H9 (cell line): ENCODE measurements at regions not wholly inside any gene's neighbourhood (a gene's known extent, or its start where the extent isn't known, plus 50 kb on each side); places are given as distances from the start of the nearest gene placed in this dataset.

Experiments
- DNase-seq: peaks from one replicate; pipeline ENCODE4 v3.0.0-alpha.2; 2017
- H2AFZ ChIP-seq: one replicate; pipeline ENCODE4 v1.6.1; 2013; ENCODE audit warnings: mild to moderate bottlenecking, low read length, control low read depth, moderate library complexity
- H2AK5ac ChIP-seq: 2 replicates; pipeline ENCODE4 v1.6.1; 2013; ENCODE audit warnings: low read length, control low read depth, mixed read lengths; ENCODE audit not compliant: insufficient read length
- H2BK120ac ChIP-seq: one replicate; pipeline ENCODE4 v1.6.1; 2013; ENCODE audit warnings: low read depth, mild to moderate bottlenecking, low read length, control low read depth, inconsistent platforms; ENCODE audit not compliant: poor library complexity, severe bottlenecking
- H2BK12ac ChIP-seq: 2 replicates; pipeline ENCODE4 v1.6.1; 2013; ENCODE audit warnings: low read length, control low read depth, mixed read lengths, low read depth; ENCODE audit not compliant: insufficient read length
- H2BK15ac ChIP-seq: 2 replicates; pipeline ENCODE4 v1.6.1; 2013; ENCODE audit warnings: low read depth, low read length, control low read depth
- H2BK20ac ChIP-seq: one replicate; pipeline ENCODE4 v1.6.1; 2013; ENCODE audit warnings: low read depth, mild to moderate bottlenecking, low read length, control low read depth, inconsistent platforms; ENCODE audit not compliant: poor library complexity, severe bottlenecking
- H2BK5ac ChIP-seq: 2 replicates; pipeline ENCODE4 v1.6.1; 2013; ENCODE audit warnings: low read length, control low read depth, mixed read lengths; ENCODE audit not compliant: insufficient read length
- H3K14ac ChIP-seq: 2 replicates; pipeline ENCODE4 v1.6.1; 2013; ENCODE audit warnings: low read length, control low read depth; ENCODE audit not compliant: insufficient read depth
- H3K18ac ChIP-seq: 2 replicates; pipeline ENCODE4 v1.6.1; 2013; ENCODE audit warnings: low read depth, mild to moderate bottlenecking, mixed read lengths, low read length, control low read depth; ENCODE audit not compliant: insufficient read length
- H3K23ac ChIP-seq: 2 replicates; pipeline ENCODE4 v1.6.1; 2013; ENCODE audit warnings: low read length, control low read depth, mixed read lengths, low read depth; ENCODE audit not compliant: insufficient read length
- H3K23me2 ChIP-seq: 2 replicates; pipeline ENCODE4 v1.6.1; 2013; ENCODE audit warnings: low read depth, mild to moderate bottlenecking, mixed read lengths, low read length, control low read depth; ENCODE audit not compliant: insufficient read length, poor library complexity, severe bottlenecking
- H3K27ac ChIP-seq: 2 replicates; pipeline ENCODE4 v1.5.1; 2013; ENCODE audit warnings: low read length, control low read depth, mixed read lengths, low read depth; ENCODE audit not compliant: insufficient read length
- H3K27me3 ChIP-seq: 2 replicates; pipeline ENCODE4 v1.6.1; 2013; ENCODE audit warnings: low read length, control low read depth, inconsistent platforms; ENCODE audit not compliant: insufficient read depth
- H3K4ac ChIP-seq: 2 replicates; pipeline ENCODE4 v1.6.1; 2013; ENCODE audit warnings: low read depth, mild to moderate bottlenecking, control low read depth, inconsistent platforms, low read length, moderate library complexity
- H3K4me1 ChIP-seq: 2 replicates; pipeline ENCODE4 v1.6.1; 2013; ENCODE audit warnings: low read length, control low read depth, inconsistent platforms; ENCODE audit not compliant: insufficient read depth
- H3K4me2 ChIP-seq: 2 replicates; pipeline ENCODE4 v1.6.1; 2013; ENCODE audit warnings: low read length, control low read depth, mixed read lengths; ENCODE audit not compliant: insufficient read length, insufficient read depth
- H3K56ac ChIP-seq: 2 replicates; pipeline ENCODE4 v1.6.1; 2013; ENCODE audit warnings: low read depth, mild to moderate bottlenecking, mixed read lengths, low read length, control low read depth; ENCODE audit not compliant: insufficient read length
- H3K79me1 ChIP-seq: 2 replicates; pipeline ENCODE4 v1.6.1; 2013; ENCODE audit warnings: low read depth, mild to moderate bottlenecking, moderate library complexity, low read length, control low read depth, inconsistent platforms; ENCODE audit not compliant: insufficient read depth, poor library complexity, severe bottlenecking
- H3K79me2 ChIP-seq: 2 replicates; pipeline ENCODE4 v1.6.1; 2013; ENCODE audit warnings: low read length, control low read depth, inconsistent platforms; ENCODE audit not compliant: insufficient read depth
- H3K9ac ChIP-seq: 2 replicates; pipeline ENCODE4 v1.6.1; 2013; ENCODE audit warnings: low read length, control low read depth, mixed read lengths; ENCODE audit not compliant: insufficient read length; ENCODE audit errors: extremely low read depth
- H3K9me3 ChIP-seq: one replicate; pipeline ENCODE4 v1.6.1; 2013; ENCODE audit warnings: low read depth, low read length, inconsistent platforms; ENCODE audit not compliant: control insufficient read depth
- H3T11ph ChIP-seq: one replicate; pipeline ENCODE4 v1.6.1; 2013; ENCODE audit warnings: mild to moderate bottlenecking, low read length, control low read depth, inconsistent platforms
- H4K20me1 ChIP-seq: one replicate; pipeline ENCODE4 v1.6.1; 2013; ENCODE audit not compliant: control insufficient read depth, insufficient read length, insufficient read depth
- H4K5ac ChIP-seq: 2 replicates; pipeline ENCODE4 v1.6.1; 2013; ENCODE audit warnings: low read depth, mild to moderate bottlenecking, mixed read lengths, low read length, control low read depth; ENCODE audit not compliant: insufficient read length
- H4K8ac ChIP-seq: replicated peaks from 2 replicates; pipeline ENCODE4 v1.6.1; 2013; ENCODE audit warnings: low read length, control low read depth, mixed read lengths, low read depth; ENCODE audit not compliant: insufficient read length
- H4K91ac ChIP-seq: 2 replicates; pipeline ENCODE4 v1.6.1; 2013; ENCODE audit warnings: low read depth, mild to moderate bottlenecking, moderate library complexity, mixed read lengths, low read length, control low read depth; ENCODE audit not compliant: insufficient read length
- H3K27ac Mint-ChIP-seq, 3 experiments: 2 replicates in 2 of 3; 3 replicates in 1 of 3; pipeline ENCODE4 v1.8.0; 2020 to 2021; ENCODE audit warnings: mixed read lengths in 3 of 3, mild to moderate bottlenecking in 1 of 3, moderate library complexity in 1 of 3
- H3K27me3 Mint-ChIP-seq: 2 replicates; pipeline ENCODE4 v1.8.0; 2021; ENCODE audit warnings: low read depth, mild to moderate bottlenecking, moderate library complexity, mixed read lengths
- H3K36me3 Mint-ChIP-seq, 3 experiments: 2 replicates in 2 of 3; 3 replicates in 1 of 3; pipeline ENCODE4 v1.8.0; 2020 to 2021; ENCODE audit warnings: low read depth in 3 of 3, mixed read lengths in 3 of 3; ENCODE audit not compliant: insufficient read depth in 1 of 3
- H3K4me1 Mint-ChIP-seq, 2 experiments: 2 replicates each; pipeline ENCODE4 v1.8.0; 2020; ENCODE audit warnings: mixed read lengths in 2 of 2
- H3K4me3 Mint-ChIP-seq, 2 experiments: 2 replicates in 1 of 2; 3 replicates in 1 of 2; pipeline ENCODE4 v1.8.0; 2020 to 2021; ENCODE audit warnings: mild to moderate bottlenecking in 2 of 2, mixed read lengths in 2 of 2, moderate library complexity in 1 of 2
- H3K9me3 Mint-ChIP-seq, 2 experiments: 2 replicates in 1 of 2; 3 replicates in 1 of 2; pipeline ENCODE4 v1.8.0; 2020; ENCODE audit warnings: mild to moderate bottlenecking in 2 of 2, mixed read lengths in 2 of 2, moderate library complexity in 1 of 2
- CTCF ChIP-seq: fragments of 200-600 bp; sonication (generic); conservative IDR thresholded peaks from 3 replicates; pipeline ENCODE4 v1.8.0; 2021; ENCODE audit warnings: antibody characterized with exemption, mild to moderate bottlenecking
- WGBS: extraction: QIAGEN DNeasy Blood & Tissue Kit; methylation state at CpG from one replicate; pipeline ENCODE4 v1.1.7; 2013; ENCODE audit warnings: missing lambda C conversion rate, low lambda C conversion rate, mixed read lengths; ENCODE audit not compliant: insufficient read length; ENCODE audit errors: extremely low coverage; 5-methylcytosine and 5-hydroxymethylcytosine counted together

DNA sequence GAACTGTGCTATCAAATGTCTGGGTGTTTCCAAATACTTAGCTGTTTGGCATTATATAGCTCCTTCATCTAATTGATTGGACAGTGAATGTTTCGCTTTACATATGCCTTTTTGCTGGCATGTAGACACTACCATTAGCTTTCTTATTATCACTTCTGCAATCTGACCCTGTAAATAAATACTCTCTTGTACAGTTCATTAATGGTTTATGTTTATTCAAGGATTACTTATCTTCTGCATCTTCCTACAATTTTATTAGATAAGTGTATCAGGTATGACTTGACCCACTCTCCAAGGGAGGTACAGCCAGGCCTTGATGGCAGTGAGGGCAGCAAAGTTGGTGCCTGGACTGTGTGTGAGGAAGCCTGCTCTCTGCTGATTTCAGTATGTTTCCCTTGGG lies 614.1 kb upstream of the SETBP1 start:
- no peaks in the 10 kb centered on the region for H3K4me1 Mint-ChIP-seq
- TF ChIP-seq CTCF = no peak
- H3K4me2 ChIP-seq = no peak overlapping the region
- H3K79me2 ChIP-seq = no peaks in the 10 kb centered on the region
- H3K27ac ChIP-seq = no peak overlapping the region
- WGBS = no CpG with 5 or more reads among the region's 1 CpG
- H3K23ac ChIP-seq = no peak overlapping the region
- H2BK120ac ChIP-seq = no peak overlapping the region
- no peaks in the 10 kb centered on the region for H3K4me1 ChIP-seq
- H3K9me3 ChIP-seq = no peaks in the 10 kb centered on the region
- no peak overlapping the region for H3K56ac ChIP-seq
- no peak overlapping the region for H3T11ph ChIP-seq
- no peaks in the 10 kb centered on the region for H3K23me2 ChIP-seq
- H3K4ac ChIP-seq = no peak overlapping the region
- H3K9me3 Mint-ChIP-seq = peaks cover 0 to 2% of the 10 kb centered on the region in 2 experiments; a peak in 1 of 5 replicates
- H2AFZ ChIP-seq = no peak overlapping the region
- no peak overlapping the region for H3K27ac Mint-ChIP-seq
- no peak overlapping the region for H2BK20ac ChIP-seq
- no peak overlapping the region for H2BK12ac ChIP-seq
- H2BK15ac ChIP-seq = no peak overlapping the region
- H3K14ac ChIP-seq = no peak overlapping the region; the same call in 1 of the 2 replicates
- H4K91ac ChIP-seq = no peak overlapping the region
- no peaks in the 10 kb centered on the region for H3K27me3 ChIP-seq
- peaks cover 0 to 2% (median 0%) of the 10 kb centered on the region in 3 experiments; a peak in 2 of 7 replicates for H3K36me3 Mint-ChIP-seq
- no peaks in the 10 kb centered on the region for H3K79me1 ChIP-seq
- H2BK5ac ChIP-seq = no peak overlapping the region
- no peak overlapping the region for H4K5ac ChIP-seq
- H4K20me1 ChIP-seq = no peaks in the 10 kb centered on the region
- H4K8ac ChIP-seq = no peak overlapping the region
- no peak for DNase-seq
- H2AK5ac ChIP-seq = no peak overlapping the region
- H3K27me3 Mint-ChIP-seq = no peaks in the 10 kb centered on the region
- H3K4me3 Mint-ChIP-seq = no peak overlapping the region
- no peak overlapping the region for H3K18ac ChIP-seq
- no peak overlapping the region for H3K9ac ChIP-seq
